ENCODE measurements at regions not wholly inside any gene's neighbourhood (a gene's known extent, or its start where the extent isn't known, plus 50 kb on each side); places are given as distances from the start of the nearest gene placed in this dataset.

DNA sequence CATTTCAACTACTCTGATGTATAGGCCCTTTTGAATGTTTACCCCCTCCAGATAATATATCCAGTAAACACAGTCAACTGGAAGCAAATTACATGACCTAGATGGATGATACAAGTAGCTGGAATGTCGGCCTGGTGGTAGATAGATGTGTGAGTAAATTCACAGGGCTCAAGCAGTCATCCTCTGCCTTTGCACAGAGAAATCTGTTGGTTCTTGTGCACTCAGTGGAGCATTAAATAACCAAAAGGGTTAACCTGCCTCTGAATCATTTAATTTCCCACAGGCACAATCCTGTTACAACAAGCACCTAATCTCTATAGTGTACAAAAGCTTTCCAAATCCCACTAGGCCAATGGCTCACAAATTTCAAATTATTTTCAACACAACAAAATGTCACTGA is 668.3 kb downstream of the DNAH5 start:
- Mint-ChIP-seq H3K27me3 (ENCODE audit: insufficient read depth) (no peaks in the 10 kb centered on the region; the same call in 1 of the 2 replicates), H3K4me1 (ENCODE audit: low read depth) (no peaks in the 10 kb centered on the region), H3K4me3 (no peak overlapping the region), H3K9me3 (peaks cover 5% of the 10 kb centered on the region; the same call in 1 of the 2 replicates), H3K27ac (no peak overlapping the region), H3K36me3 (ENCODE audit: low read depth) (no peaks in the 10 kb centered on the region)
- no peak for DNase-seq
- TF ChIP-seq, protein P1, sequence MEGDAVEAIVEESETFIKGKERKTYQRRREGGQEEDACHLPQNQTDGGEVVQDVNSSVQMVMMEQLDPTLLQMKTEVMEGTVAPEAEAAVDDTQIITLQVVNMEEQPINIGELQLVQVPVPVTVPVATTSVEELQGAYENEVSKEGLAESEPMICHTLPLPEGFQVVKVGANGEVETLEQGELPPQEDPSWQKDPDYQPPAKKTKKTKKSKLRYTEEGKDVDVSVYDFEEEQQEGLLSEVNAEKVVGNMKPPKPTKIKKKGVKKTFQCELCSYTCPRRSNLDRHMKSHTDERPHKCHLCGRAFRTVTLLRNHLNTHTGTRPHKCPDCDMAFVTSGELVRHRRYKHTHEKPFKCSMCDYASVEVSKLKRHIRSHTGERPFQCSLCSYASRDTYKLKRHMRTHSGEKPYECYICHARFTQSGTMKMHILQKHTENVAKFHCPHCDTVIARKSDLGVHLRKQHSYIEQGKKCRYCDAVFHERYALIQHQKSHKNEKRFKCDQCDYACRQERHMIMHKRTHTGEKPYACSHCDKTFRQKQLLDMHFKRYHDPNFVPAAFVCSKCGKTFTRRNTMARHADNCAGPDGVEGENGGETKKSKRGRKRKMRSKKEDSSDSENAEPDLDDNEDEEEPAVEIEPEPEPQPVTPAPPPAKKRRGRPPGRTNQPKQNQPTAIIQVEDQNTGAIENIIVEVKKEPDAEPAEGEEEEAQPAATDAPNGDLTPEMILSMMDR (IDR thresholded peaks at IDR 0.05), result no peak

DNA sequence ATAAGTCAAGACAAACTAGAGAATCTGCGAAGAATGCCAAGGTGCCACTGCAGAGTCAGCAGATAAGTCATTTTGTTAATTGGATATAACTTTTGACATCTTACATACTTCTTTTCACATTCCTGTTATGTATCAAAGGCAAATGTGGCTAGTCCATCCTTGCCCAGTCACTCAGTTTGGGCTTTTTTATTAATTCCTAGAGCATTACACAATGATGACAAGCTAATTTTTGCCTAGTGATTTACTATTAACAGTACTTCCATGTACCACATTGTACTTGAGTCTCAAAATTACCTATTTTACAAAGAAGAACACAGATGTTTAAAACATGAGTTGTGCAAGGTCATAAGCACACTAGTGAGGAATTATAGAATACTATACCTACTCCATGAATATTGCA is 680.8 kb downstream of the DNAH5 start:
- no peaks in the 10 kb centered on the region for H3K36me3 Mint-ChIP-seq (ENCODE audit: low read depth)
- TF ChIP-seq, protein P1 (IDR thresholded peaks at IDR 0.05), result no peak
- H3K4me1 Mint-ChIP-seq (ENCODE audit: low read depth), result no peaks in the 10 kb centered on the region
- H3K27me3 Mint-ChIP-seq (ENCODE audit: insufficient read depth), result no peaks in the 10 kb centered on the region
- no peak overlapping the region for H3K4me3 Mint-ChIP-seq
- 0 out of 2 replicates have a peak, but pooled peaks cover 4% of the 10 kb centered on the region for H3K9me3 Mint-ChIP-seq
- no peak for DNase-seq
- H3K27ac Mint-ChIP-seq, result no peak overlapping the region

- no peaks in the 10 kb centered on the region for H3K36me3 Mint-ChIP-seq (ENCODE audit: low read depth)
- H3K4me1 Mint-ChIP-seq (ENCODE audit: low read depth), result no peaks in the 10 kb centered on the region; the same call in 1 of the 2 replicates
- no peak overlapping the region for H3K27ac Mint-ChIP-seq
- peaks cover 3% of the 10 kb centered on the region for H3K9me3 Mint-ChIP-seq
- no peak overlapping the region for H3K4me3 Mint-ChIP-seq
- no peaks in the 10 kb centered on the region; the same call in 1 of the 2 replicates for H3K27me3 Mint-ChIP-seq (ENCODE audit: insufficient read depth)
- TF ChIP-seq, protein P1 (IDR thresholded peaks at IDR 0.05), result no peak
- DNase-seq, result no peak
Observed at GRCh38 chr5:13253111-13253510, 691.4 kb downstream of the DNAH5 start.

GRCh38 chr5:13252699-13253098 is 691.8 kb downstream of the DNAH5 start:
- H3K27me3 Mint-ChIP-seq (ENCODE audit: insufficient read depth), result no peaks in the 10 kb centered on the region
- TF ChIP-seq, protein P1 (IDR thresholded peaks at IDR 0.05), result no peak
- DNase-seq, result no peak
- H3K4me3 Mint-ChIP-seq, result no peak overlapping the region
- H3K36me3 Mint-ChIP-seq (ENCODE audit: low read depth), result no peaks in the 10 kb centered on the region
- H3K4me1 Mint-ChIP-seq (ENCODE audit: low read depth), result no peaks in the 10 kb centered on the region; the same call in 1 of the 2 replicates
- no peak overlapping the region for H3K27ac Mint-ChIP-seq
- peaks cover 3% of the 10 kb centered on the region for H3K9me3 Mint-ChIP-seq

GRCh38 chr5:13251623-13252376 is 692.7 kb downstream of the DNAH5 start:
- DNase-seq, result no peak
- no peak overlapping the region for H3K4me3 Mint-ChIP-seq
- H3K27me3 Mint-ChIP-seq (ENCODE audit: insufficient read depth), result no peaks in the 10 kb centered on the region
- TF ChIP-seq, protein P1 (IDR thresholded peaks at IDR 0.05), result no peak
- H3K4me1 Mint-ChIP-seq (ENCODE audit: low read depth), result no peaks in the 10 kb centered on the region; the same call in 1 of the 2 replicates
- H3K36me3 Mint-ChIP-seq (ENCODE audit: low read depth), result no peaks in the 10 kb centered on the region
- no peak overlapping the region for H3K27ac Mint-ChIP-seq
- H3K9me3 Mint-ChIP-seq, result peaks cover 3% of the 10 kb centered on the region
